Gastroesophageal sphincter (tissue), 3 donors: ENCODE measurements at regions not wholly inside any gene's neighbourhood (a gene's known extent, or its start where the extent isn't known, plus 50 kb on each side); places are given as distances from the start of the nearest gene placed in this dataset.

Source experiments
- CTCF ChIP-seq, 4 experiments: fragments of 200-600 bp in 2 of 4; fragments of 450-650 bp in 2 of 4; sonication (generic) in 1 of 4; IDR thresholded peaks; one replicate each; pipeline ENCODE4 v1.5.1; 2017 to 2019; ENCODE audit warnings: antibody characterized with exemption in 4 of 4, mild to moderate bottlenecking in 2 of 4, moderate library complexity in 2 of 4
- POLR2AphosphoS5 ChIP-seq: sonication (generic); formaldehyde crosslinking; IDR thresholded peaks from one replicate; pipeline ENCODE4 v1.6.1; 2017; ENCODE audit warnings: antibody characterized with exemption

DNA sequence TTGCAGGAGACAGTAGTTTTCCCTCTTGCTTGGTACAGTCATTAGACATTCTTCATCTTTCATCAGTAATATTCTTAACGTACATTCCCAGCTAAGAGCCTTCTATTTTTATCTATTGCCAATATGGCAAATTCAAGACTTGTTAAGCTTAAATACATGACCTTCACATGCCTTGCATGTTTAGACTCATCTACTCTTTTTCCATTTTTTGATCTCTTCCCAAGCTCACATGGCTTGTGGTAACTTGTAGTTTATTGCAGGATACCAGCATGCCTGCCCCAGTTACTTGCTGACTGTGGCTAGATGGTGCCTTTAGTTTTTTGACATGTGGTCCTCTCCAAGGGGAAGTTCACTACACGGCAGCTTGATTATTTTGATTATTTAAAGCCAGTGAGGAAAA is 729.0 kb downstream of the SLC6A15 start:
- no peak for TF ChIP-seq CTCF (IDR thresholded peaks at IDR 0.05)
- no peak for TF ChIP-seq POLR2AphosphoS5
